ENCODE measurements at regions not wholly inside any gene's neighbourhood (a gene's known extent, or its start where the extent isn't known, plus 50 kb on each side); places are given as distances from the start of the nearest gene placed in this dataset.
"Not testable (repeated sequence)": the region's sequence is repeated elsewhere in the genome, so short reads cannot be mapped to it uniquely, and the experiment has no call there.

DNA sequence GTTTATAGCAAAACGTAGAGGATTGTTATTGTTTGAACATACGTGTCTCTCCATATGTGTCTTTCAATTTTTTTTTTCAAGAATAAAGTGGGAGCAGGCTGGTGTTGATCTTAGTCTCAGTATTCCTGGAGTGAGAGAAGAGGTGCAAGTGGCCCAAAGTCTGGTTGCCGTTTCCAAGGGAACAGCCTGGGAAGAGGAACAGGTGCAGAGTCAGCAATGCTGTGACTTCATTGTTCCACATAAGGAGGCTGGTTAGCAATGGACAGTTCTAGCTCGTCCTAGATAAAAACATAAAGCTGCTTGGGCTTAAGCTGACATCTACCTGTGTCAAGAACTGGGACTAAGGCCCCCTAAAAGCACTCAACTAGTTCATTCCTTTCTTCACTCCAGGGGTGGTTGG, 626.6 kb upstream of the TPK1 start:
- no peaks in the 10 kb centered on the region for H3K4me1 Mint-ChIP-seq
- no peak overlapping the region for H3K27ac Mint-ChIP-seq (ENCODE audit: low read depth)
- H3K9me3 Mint-ChIP-seq: peaks cover 17% of the 10 kb centered on the region
- DNase-seq (ENCODE audit: low spot score in 2 of 2) (no peak), ATAC-seq (replicated peaks; ENCODE audit: extremely low read depth, poor library complexity, severe bottlenecking) (no peak)
- no peaks in the 10 kb centered on the region for H3K36me3 Mint-ChIP-seq (ENCODE audit: insufficient read depth)
- no peaks in the 10 kb centered on the region for H3K27me3 Mint-ChIP-seq
- no peak overlapping the region for H3K4me3 Mint-ChIP-seq

DNA sequence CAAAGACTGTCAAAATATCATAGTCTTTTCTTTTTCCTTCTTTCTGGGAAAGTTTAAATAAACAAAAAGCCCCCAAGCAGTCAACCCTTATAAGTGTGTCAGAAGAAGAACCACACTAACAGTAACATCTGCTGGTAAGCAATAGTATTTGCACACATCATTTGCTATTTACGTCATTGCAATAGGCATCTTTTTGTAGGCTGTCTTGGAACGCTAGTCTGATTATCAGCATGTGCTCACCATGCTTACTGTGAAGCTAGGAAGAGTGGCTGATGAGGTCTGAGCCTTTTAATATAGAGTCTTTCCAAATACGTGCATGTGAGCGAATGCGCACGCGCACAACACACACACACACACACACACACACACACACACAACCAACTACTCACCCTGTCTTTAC, 599.0 kb upstream of the TPK1 start:
- no peaks in the 10 kb centered on the region for H3K36me3 Mint-ChIP-seq (ENCODE audit: insufficient read depth)
- ATAC-seq (replicated peaks; ENCODE audit: extremely low read depth, poor library complexity, severe bottlenecking): no peak
- peaks cover 17% of the 10 kb centered on the region for H3K9me3 Mint-ChIP-seq
- no peak for DNase-seq (ENCODE audit: low spot score in 2 of 2)
- no peak overlapping the region for H3K4me3 Mint-ChIP-seq
- no peaks in the 10 kb centered on the region for H3K4me1 Mint-ChIP-seq
- no peak overlapping the region for H3K27ac Mint-ChIP-seq (ENCODE audit: low read depth)
- no peaks in the 10 kb centered on the region for H3K27me3 Mint-ChIP-seq

GRCh38 chr7:145431834-145432233, 596.0 kb upstream of the TPK1 start:
- ATAC-seq (replicated peaks; ENCODE audit: extremely low read depth, poor library complexity, severe bottlenecking) (no peak), DNase-seq (ENCODE audit: low spot score in 2 of 2) (no peak)
- peaks cover 20% of the 10 kb centered on the region for H3K9me3 Mint-ChIP-seq
- H3K4me3 Mint-ChIP-seq: no peak overlapping the region
- no peaks in the 10 kb centered on the region for H3K4me1 Mint-ChIP-seq
- H3K36me3 Mint-ChIP-seq (ENCODE audit: insufficient read depth): no peaks in the 10 kb centered on the region
- H3K27ac Mint-ChIP-seq (ENCODE audit: low read depth): no peak overlapping the region
- no peaks in the 10 kb centered on the region for H3K27me3 Mint-ChIP-seq

GRCh38 chr7:145418481-145418880, 582.6 kb upstream of the TPK1 start:
- not testable (repeated sequence) for H3K27ac Mint-ChIP-seq (ENCODE audit: low read depth); DNase-seq (ENCODE audit: low spot score in 2 of 2); H3K4me3 Mint-ChIP-seq; ATAC-seq (replicated peaks; ENCODE audit: extremely low read depth, poor library complexity, severe bottlenecking); H3K4me1 Mint-ChIP-seq; H3K27me3 Mint-ChIP-seq; H3K36me3 Mint-ChIP-seq (ENCODE audit: insufficient read depth)
- peaks cover 13% of the 10 kb centered on the region for H3K9me3 Mint-ChIP-seq

DNA sequence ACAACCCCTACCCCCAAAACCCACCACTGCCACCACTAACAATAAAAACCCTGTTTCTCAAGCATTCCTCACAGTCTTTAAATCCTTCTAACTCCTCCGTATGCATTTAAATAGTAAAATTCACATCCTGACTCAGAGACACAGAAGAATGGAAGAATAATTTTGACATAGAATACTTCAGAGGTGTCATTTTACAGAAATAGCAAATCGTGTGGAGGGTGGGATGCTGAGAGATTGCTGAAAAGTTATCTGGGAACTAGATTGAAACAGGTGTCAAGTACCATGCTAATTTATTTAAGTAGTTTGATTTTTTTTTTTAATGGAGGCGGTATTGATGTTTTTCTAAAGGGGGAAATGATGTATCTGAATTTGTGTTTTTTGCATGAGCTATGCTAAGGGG, 575.2 kb upstream of the TPK1 start:
- H3K27ac Mint-ChIP-seq (ENCODE audit: low read depth): no peak overlapping the region
- ATAC-seq (replicated peaks; ENCODE audit: extremely low read depth, poor library complexity, severe bottlenecking) (no peak), DNase-seq (ENCODE audit: low spot score in 2 of 2) (no peak)
- no peaks in the 10 kb centered on the region for H3K4me1 Mint-ChIP-seq
- H3K27me3 Mint-ChIP-seq: no peaks in the 10 kb centered on the region
- no peak overlapping the region for H3K4me3 Mint-ChIP-seq
- peaks cover 7% of the 10 kb centered on the region for H3K9me3 Mint-ChIP-seq
- no peaks in the 10 kb centered on the region for H3K36me3 Mint-ChIP-seq (ENCODE audit: insufficient read depth)

DNA sequence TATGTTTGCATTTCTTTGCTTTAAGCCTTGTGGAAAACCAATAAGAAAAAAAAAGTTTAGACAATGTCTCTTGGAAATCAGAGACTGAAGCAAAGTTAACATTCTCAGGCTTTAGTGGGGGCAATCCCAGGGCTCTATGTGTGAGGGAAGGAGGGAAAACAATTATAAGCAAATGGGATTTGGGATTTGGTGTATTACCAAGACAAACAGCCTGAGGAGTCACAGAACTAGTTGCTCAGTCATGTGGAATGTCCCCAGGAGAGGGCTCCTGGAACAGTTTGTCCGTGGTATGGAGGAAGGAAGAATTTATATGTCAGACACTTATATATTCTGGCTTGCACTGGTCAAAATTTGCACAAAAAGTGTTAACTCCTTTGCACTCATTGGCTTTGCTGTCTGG, 562.9 kb upstream of the TPK1 start:
- Mint-ChIP-seq H3K27me3 (no peaks in the 10 kb centered on the region), H3K27ac (ENCODE audit: low read depth) (no peak overlapping the region), H3K36me3 (ENCODE audit: insufficient read depth) (no peaks in the 10 kb centered on the region), H3K4me3 (no peak overlapping the region), H3K9me3 (peaks cover 29% of the 10 kb centered on the region), H3K4me1 (no peaks in the 10 kb centered on the region)
- DNase-seq (ENCODE audit: low spot score in 2 of 2): no peak
- ATAC-seq (replicated peaks; ENCODE audit: extremely low read depth, poor library complexity, severe bottlenecking): no peak

DNA sequence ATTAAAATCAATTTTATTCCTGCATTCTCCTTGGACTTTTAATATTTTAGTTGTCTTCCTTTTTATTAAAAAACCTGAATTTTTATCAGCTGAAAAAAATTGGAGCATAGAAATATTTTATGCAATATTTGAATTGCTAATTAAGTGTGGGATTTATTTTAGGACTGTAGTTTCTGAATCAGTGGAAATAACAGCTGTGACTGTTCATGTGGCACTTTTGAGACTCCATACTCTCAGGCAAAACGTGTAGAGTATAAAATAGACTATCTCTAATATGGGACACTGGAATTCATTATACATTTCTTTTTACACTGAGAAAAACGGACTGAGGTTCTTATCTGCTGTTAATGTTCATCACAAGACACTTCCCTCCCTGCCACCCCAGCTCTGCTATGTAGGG, 558.3 kb upstream of the TPK1 start:
- H3K4me1 Mint-ChIP-seq: no peaks in the 10 kb centered on the region

DNA sequence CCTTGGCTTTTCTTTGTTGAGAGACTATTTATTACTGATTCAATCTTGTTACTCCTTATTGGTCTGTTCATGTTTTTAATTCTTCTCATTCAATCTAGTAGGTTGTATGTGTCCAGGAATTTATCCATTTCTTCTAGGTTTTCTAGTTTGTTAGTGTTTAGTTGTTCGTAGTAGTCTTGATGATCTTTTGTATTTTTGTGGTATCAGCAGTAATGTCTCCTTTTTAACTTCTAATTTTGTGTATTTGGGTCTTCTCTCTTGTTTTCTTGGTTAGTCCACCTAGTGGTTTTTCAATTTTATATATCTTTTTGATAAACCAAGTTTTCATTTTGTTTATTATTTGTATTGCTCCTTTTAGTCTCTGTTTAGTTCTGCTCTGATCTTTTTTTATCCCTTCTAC, 546.9 kb upstream of the TPK1 start:
- no peaks in the 10 kb centered on the region for H3K27me3 Mint-ChIP-seq
- ATAC-seq (replicated peaks; ENCODE audit: extremely low read depth, poor library complexity, severe bottlenecking): no peak
- H3K4me3 Mint-ChIP-seq: no peak overlapping the region
- DNase-seq (ENCODE audit: low spot score in 2 of 2): no peak
- H3K27ac Mint-ChIP-seq (ENCODE audit: low read depth): no peak overlapping the region
- no peaks in the 10 kb centered on the region for H3K4me1 Mint-ChIP-seq
- no peaks in the 10 kb centered on the region for H3K36me3 Mint-ChIP-seq (ENCODE audit: insufficient read depth)
- peaks cover 24% of the 10 kb centered on the region for H3K9me3 Mint-ChIP-seq

More for the DNA sequence above, 558.3 kb upstream of the TPK1 start:
- DNase-seq (ENCODE audit: low spot score in 2 of 2): no peak
- no peak overlapping the region for H3K4me3 Mint-ChIP-seq
- no peaks in the 10 kb centered on the region for H3K27me3 Mint-ChIP-seq
- no peak overlapping the region for H3K27ac Mint-ChIP-seq (ENCODE audit: low read depth)
- H3K36me3 Mint-ChIP-seq (ENCODE audit: insufficient read depth): no peaks in the 10 kb centered on the region
- peaks cover 20% of the 10 kb centered on the region for H3K9me3 Mint-ChIP-seq
- ATAC-seq (replicated peaks; ENCODE audit: extremely low read depth, poor library complexity, severe bottlenecking): no peak

GRCh38 chr7:145378197-145378596, 542.3 kb upstream of the TPK1 start:
- Mint-ChIP-seq H3K4me1 (no peaks in the 10 kb centered on the region), H3K27me3 (no peaks in the 10 kb centered on the region), H3K27ac (ENCODE audit: low read depth) (no peak overlapping the region), H3K36me3 (ENCODE audit: insufficient read depth) (no peaks in the 10 kb centered on the region), H3K9me3 (peaks cover 5% of the 10 kb centered on the region), H3K4me3 (no peak overlapping the region)
- ATAC-seq (replicated peaks; ENCODE audit: extremely low read depth, poor library complexity, severe bottlenecking) (no peak), DNase-seq (ENCODE audit: low spot score in 2 of 2) (no peak)

DNA sequence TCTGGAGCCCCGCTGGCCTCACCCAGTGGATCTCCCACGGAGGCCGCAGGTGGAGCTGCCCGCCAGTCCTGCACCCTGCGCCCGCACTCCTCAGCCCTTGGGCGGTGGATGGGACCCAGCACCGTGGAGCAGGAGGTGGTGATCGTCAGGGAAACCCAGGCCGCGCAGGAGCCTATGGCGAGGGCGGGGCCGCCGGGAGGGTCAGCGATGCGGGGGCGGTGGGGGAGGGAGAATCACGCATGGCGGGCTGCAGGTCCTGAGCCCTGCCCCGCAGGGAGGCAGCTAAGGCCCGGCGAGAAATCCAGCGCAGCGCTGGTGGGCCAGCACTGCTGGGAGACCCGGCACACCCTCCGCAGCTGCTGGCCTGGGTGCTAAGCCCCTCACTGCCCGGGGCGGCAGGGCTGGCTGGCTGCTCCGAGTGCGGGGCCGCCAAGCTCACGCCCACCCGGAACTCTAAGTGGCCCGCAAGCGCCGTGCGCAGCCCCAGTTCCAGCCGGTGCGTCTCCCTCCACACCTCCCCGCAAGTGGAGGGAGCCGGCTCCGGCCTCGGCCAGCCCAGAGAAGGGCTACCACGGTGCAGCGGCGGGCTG, 524.8 kb upstream of the TPK1 start:
- H3K27me3 Mint-ChIP-seq: no peaks in the 10 kb centered on the region
- H3K36me3 Mint-ChIP-seq (ENCODE audit: insufficient read depth): no peaks in the 10 kb centered on the region
- H3K4me1 Mint-ChIP-seq: no peaks in the 10 kb centered on the region
- DNase-seq (ENCODE audit: low spot score in 2 of 2): no peak
- peaks cover 19% of the 10 kb centered on the region for H3K9me3 Mint-ChIP-seq
- H3K27ac Mint-ChIP-seq (ENCODE audit: low read depth): no peak overlapping the region
- no peak overlapping the region for H3K4me3 Mint-ChIP-seq
- ATAC-seq (replicated peaks; ENCODE audit: extremely low read depth, poor library complexity, severe bottlenecking): no peak

GRCh38 chr7:145350334-145350733, 514.5 kb upstream of the TPK1 start:
- no peaks in the 10 kb centered on the region for H3K27me3 Mint-ChIP-seq
- H3K9me3 Mint-ChIP-seq: peaks cover 6% of the 10 kb centered on the region
- no peak overlapping the region for H3K4me3 Mint-ChIP-seq
- ATAC-seq (replicated peaks; ENCODE audit: extremely low read depth, poor library complexity, severe bottlenecking): no peak
- H3K27ac Mint-ChIP-seq (ENCODE audit: low read depth): no peak overlapping the region
- H3K4me1 Mint-ChIP-seq: no peaks in the 10 kb centered on the region
- no peak for DNase-seq (ENCODE audit: low spot score in 2 of 2)
- no peaks in the 10 kb centered on the region for H3K36me3 Mint-ChIP-seq (ENCODE audit: insufficient read depth)

GRCh38 chr7:145349452-145349851, 513.6 kb upstream of the TPK1 start:
- H3K4me1 Mint-ChIP-seq; H3K27me3 Mint-ChIP-seq; H3K9me3 Mint-ChIP-seq; H3K36me3 Mint-ChIP-seq (ENCODE audit: insufficient read depth); DNase-seq (ENCODE audit: low spot score in 2 of 2); H3K4me3 Mint-ChIP-seq; H3K27ac Mint-ChIP-seq (ENCODE audit: low read depth); ATAC-seq (replicated peaks; ENCODE audit: extremely low read depth, poor library complexity, severe bottlenecking): not testable (repeated sequence)

- Mint-ChIP-seq H3K27me3 (no peaks in the 10 kb centered on the region), H3K4me3 (no peak overlapping the region), H3K4me1 (no peaks in the 10 kb centered on the region), H3K27ac (ENCODE audit: low read depth) (no peak overlapping the region), H3K9me3 (peaks cover 6% of the 10 kb centered on the region), H3K36me3 (ENCODE audit: insufficient read depth) (no peaks in the 10 kb centered on the region)
- DNase-seq (ENCODE audit: low spot score in 2 of 2) (no peak), ATAC-seq (replicated peaks; ENCODE audit: extremely low read depth, poor library complexity, severe bottlenecking) (no peak)
These were observed 511.4 kb upstream of the TPK1 start for GRCh38 chr7:145347271-145347670.

- H3K9me3 Mint-ChIP-seq: peaks cover 13% of the 10 kb centered on the region
- H3K27me3 Mint-ChIP-seq: no peaks in the 10 kb centered on the region
- no peak overlapping the region for H3K4me3 Mint-ChIP-seq
- DNase-seq (ENCODE audit: low spot score in 2 of 2) (no peak), ATAC-seq (replicated peaks; ENCODE audit: extremely low read depth, poor library complexity, severe bottlenecking) (no peak)
- H3K36me3 Mint-ChIP-seq (ENCODE audit: insufficient read depth): no peaks in the 10 kb centered on the region
- no peak overlapping the region for H3K27ac Mint-ChIP-seq (ENCODE audit: low read depth)
- H3K4me1 Mint-ChIP-seq: no peaks in the 10 kb centered on the region
These were observed 503.5 kb upstream of the TPK1 start for GRCh38 chr7:145339319-145339718.

All from central memory CD8-positive, alpha-beta T cell (primary cell).